ENCODE measurements at regions not wholly inside any gene's neighbourhood (a gene's known extent, or its start where the extent isn't known, plus 50 kb on each side); places are given as distances from the start of the nearest gene placed in this dataset.

DNA sequence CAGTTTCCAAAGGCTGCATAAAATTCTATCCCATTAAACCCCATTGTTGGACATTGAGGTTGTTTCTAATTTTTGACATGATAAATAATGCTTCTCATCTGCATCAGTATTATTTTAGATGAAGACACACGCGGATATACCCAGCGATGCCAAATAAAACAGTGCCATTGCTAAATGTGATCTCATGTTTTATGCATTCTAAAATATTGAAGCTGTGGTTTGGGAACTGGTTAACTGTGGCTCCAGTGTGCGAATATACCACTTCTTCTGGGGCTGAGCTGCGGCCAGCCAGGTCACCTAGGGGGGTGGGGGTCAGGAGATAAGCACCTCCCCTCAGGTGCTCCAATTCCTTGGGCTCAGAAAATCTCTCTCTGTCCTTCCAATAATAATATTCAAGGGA lies 230.0 kb downstream of the ADAMTS9 start:
- ATAC-seq, result no peak
- Histone ChIP-seq H3K4me1 (no peaks in the 10 kb centered on the region), H3K4me3 (no peak overlapping the region), H3K36me3 (no peaks in the 10 kb centered on the region), H3K27ac (no peak overlapping the region), H3K27me3 (no peaks in the 10 kb centered on the region), H3K9me3 (no peaks in the 10 kb centered on the region)
- TF ChIP-seq, protein P1, sequence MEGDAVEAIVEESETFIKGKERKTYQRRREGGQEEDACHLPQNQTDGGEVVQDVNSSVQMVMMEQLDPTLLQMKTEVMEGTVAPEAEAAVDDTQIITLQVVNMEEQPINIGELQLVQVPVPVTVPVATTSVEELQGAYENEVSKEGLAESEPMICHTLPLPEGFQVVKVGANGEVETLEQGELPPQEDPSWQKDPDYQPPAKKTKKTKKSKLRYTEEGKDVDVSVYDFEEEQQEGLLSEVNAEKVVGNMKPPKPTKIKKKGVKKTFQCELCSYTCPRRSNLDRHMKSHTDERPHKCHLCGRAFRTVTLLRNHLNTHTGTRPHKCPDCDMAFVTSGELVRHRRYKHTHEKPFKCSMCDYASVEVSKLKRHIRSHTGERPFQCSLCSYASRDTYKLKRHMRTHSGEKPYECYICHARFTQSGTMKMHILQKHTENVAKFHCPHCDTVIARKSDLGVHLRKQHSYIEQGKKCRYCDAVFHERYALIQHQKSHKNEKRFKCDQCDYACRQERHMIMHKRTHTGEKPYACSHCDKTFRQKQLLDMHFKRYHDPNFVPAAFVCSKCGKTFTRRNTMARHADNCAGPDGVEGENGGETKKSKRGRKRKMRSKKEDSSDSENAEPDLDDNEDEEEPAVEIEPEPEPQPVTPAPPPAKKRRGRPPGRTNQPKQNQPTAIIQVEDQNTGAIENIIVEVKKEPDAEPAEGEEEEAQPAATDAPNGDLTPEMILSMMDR (IDR thresholded peaks at IDR 0.05), result no peak
- intact Hi-C loops (cut with DNase I), result no loop called here
- DNase-seq, result no peak

DNA sequence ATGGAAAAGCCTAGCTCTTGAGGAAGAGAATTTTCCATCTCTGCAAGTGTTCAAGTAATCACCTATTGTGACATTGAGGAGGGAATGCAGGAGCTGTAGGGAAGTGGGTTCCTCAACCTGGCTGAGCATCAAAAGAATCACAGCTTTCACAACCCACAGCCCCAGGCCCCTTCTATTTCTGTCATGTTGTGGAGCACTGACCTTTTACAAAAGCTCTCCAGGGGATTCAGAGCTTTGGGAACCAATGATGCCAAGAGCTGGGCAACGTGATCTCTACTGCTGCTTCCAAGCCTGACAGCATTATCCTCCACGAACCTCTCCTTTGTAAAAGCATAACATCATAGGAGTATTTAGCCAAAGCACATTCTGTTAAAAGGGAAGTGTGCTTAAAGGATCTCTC lies 231.1 kb downstream of the ADAMTS9 start:
- H3K27ac ChIP-seq, result no peak overlapping the region
- ATAC-seq (no peak), DNase-seq (no peak)
- no peaks in the 10 kb centered on the region for H3K9me3 ChIP-seq
- no peak overlapping the region for H3K4me3 ChIP-seq
- intact Hi-C loops (cut with DNase I), result no loop called here
- TF ChIP-seq, protein P1 (IDR thresholded peaks at IDR 0.05), result no peak
- no peaks in the 10 kb centered on the region for H3K36me3 ChIP-seq
- H3K4me1 ChIP-seq, result no peaks in the 10 kb centered on the region
- no peaks in the 10 kb centered on the region for H3K27me3 ChIP-seq

DNA sequence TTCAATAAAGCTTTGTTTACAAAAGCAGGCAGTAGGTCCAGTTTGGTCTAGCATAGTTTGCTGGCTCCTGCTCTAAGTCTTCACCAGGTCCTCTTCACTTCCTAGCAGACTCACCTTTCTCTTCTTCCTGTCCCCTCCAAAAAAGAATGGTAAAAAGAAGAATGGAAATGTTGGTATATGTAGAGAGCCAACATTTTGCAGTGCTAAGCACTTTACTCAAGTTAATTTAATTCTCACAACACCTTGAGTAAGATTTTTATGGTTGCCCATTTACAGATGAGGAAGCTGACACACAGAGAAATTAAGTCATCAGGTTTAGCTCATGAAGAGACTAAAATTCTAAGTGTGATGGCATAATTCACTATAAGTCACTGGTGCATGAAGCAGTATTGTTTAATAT lies 230.1 kb upstream of the PRICKLE2 start:
- no peak for ATAC-seq
- no peak for DNase-seq
- Histone ChIP-seq H3K4me1 (no peaks in the 10 kb centered on the region), H3K27me3 (no peaks in the 10 kb centered on the region), H3K36me3 (no peaks in the 10 kb centered on the region), H3K27ac (no peak overlapping the region), H3K9me3 (no peaks in the 10 kb centered on the region), H3K4me3 (no peak overlapping the region)
- intact Hi-C loops (cut with DNase I), result no loop called here
- TF ChIP-seq, protein P1 (IDR thresholded peaks at IDR 0.05), result no peak

DNA sequence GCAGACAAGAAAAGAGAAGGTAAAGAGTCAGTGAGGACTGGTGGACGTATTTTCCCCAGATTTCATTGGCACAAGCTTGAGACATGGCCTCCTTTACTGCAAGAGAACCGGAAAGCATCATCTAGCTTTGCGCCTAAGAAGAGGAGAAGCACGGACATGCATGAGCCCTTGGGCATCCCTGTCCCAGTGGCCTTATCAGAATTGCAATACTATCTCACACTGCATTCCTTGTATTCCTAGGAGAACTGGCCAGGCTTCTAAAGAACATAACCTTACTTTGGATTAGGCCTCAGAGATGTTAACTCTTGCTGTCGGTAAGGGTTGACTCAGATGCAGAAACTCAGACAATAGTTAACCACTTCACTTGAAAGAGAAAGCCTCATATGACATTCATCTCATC lies 229.5 kb upstream of the PRICKLE2 start:
- no peaks in the 10 kb centered on the region for H3K9me3 ChIP-seq
- H3K4me1 ChIP-seq, result no peaks in the 10 kb centered on the region
- H3K4me3 ChIP-seq, result no peak overlapping the region
- no peaks in the 10 kb centered on the region for H3K36me3 ChIP-seq
- H3K27me3 ChIP-seq, result no peaks in the 10 kb centered on the region
- ATAC-seq (no peak), DNase-seq (no peak)
- TF ChIP-seq, protein P1 (IDR thresholded peaks at IDR 0.05), result no peak
- intact Hi-C loops (cut with DNase I), result no loop called here
- H3K27ac ChIP-seq, result no peak overlapping the region

DNA sequence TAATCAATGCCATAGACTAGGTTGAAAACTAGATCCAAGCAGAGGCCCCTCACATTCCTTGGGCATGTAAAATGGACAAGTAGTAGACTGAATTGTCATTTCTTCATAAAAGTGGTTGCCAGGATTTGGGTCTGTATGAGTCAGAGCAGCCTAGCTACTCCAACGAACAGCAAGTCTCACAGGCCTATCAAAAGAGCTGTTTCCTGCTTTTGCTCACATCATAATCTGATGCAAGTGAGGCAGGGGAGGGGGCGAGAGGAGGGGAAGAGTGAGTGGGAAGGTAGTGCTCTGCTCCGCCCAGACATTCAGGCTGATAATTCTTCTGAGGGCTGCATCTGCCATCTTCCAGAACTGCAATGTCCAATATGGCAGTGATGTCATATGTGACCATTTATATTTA lies 228.9 kb upstream of the PRICKLE2 start:
- H3K4me1 ChIP-seq, result no peaks in the 10 kb centered on the region
- ATAC-seq, result no peak
- H3K27me3 ChIP-seq, result no peaks in the 10 kb centered on the region
- DNase-seq, result no peak
- no peak overlapping the region for H3K4me3 ChIP-seq
- TF ChIP-seq, protein P1 (IDR thresholded peaks at IDR 0.05), result no peak
- intact Hi-C loops (cut with DNase I), result no loop called here
- no peaks in the 10 kb centered on the region for H3K9me3 ChIP-seq
- no peak overlapping the region for H3K27ac ChIP-seq
- no peaks in the 10 kb centered on the region for H3K36me3 ChIP-seq

DNA sequence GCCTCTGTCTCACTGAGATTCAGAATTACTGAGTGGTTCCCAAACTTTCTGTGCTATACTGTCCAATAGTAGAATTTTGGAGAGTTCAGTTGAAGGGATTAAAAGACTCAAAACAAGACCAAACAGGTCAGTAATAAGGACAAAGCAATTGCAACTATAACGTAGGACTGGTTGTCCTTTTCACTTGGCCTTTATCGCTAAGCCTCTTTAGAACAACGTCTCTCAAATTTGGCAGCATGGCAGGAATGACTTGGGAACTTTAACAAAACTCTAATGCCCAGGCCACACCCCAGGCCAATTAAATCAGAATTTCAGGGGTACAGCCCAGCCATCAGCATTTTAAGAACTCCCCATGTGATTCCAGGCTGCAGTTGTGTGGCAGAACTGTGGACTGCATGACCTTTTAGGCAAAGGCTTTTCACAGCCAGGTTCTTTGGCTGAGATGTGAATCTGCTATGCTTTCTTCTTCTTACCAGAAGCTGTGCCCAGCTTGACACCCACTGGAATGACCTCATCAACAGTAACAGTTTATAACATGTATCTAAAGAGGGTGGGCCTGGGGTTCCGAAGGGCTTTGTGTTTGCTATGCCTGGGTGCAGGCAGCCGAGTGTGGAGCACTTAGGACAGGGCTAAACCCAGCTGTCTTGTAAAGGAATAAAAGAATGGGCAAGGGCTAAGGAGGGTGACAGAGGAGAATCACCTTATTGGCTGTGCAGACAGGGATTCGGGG lies 226.2 kb upstream of the PRICKLE2 start:
- H3K27ac ChIP-seq, result no peak overlapping the region
- no peaks in the 10 kb centered on the region for H3K27me3 ChIP-seq
- H3K36me3 ChIP-seq, result no peaks in the 10 kb centered on the region
- no peak for DNase-seq
- no peak overlapping the region for H3K4me3 ChIP-seq
- H3K4me1 ChIP-seq, result no peaks in the 10 kb centered on the region
- intact Hi-C loops (cut with DNase I), result no loop called here
- H3K9me3 ChIP-seq, result no peaks in the 10 kb centered on the region
- TF ChIP-seq, protein P1 (IDR thresholded peaks at IDR 0.05), result no peak
- ATAC-seq, result no peak
